KMS-11 (cell line): ENCODE measurements at regions not wholly inside any gene's neighbourhood (a gene's known extent, or its start where the extent isn't known, plus 50 kb on each side); places are given as distances from the start of the nearest gene placed in this dataset.

ENCODE experiments used
- H2AFZ ChIP-seq: fragments of 200-600 bp; sonication (generic); 2 replicates; pipeline ENCODE4 v1.6.1; 2016; ENCODE audit warnings: antibody characterized with exemption, mixed run types, low read depth
- H3K27ac ChIP-seq: fragments of 200-600 bp; sonication (generic); 2 replicates; pipeline ENCODE4 v1.6.1; 2016; ENCODE audit warnings: mild to moderate bottlenecking, mixed run types
- H3K27me3 ChIP-seq: fragments of 200-600 bp; sonication (generic); 2 replicates; pipeline ENCODE4 v1.6.1; 2017; ENCODE audit warnings: mild to moderate bottlenecking, low read depth, mixed run types, moderate library complexity; ENCODE audit not compliant: insufficient read depth
- H3K36me3 ChIP-seq: fragments of 200-600 bp; sonication (generic); 2 replicates; pipeline ENCODE4 v1.6.1; 2017; ENCODE audit warnings: mild to moderate bottlenecking, mixed run types; ENCODE audit not compliant: insufficient read depth
- H3K4me1 ChIP-seq: fragments of 200-600 bp; sonication (generic); 2 replicates; pipeline ENCODE4 v1.6.1; 2016; ENCODE audit warnings: mild to moderate bottlenecking, low read depth, mixed run types; ENCODE audit not compliant: poor library complexity, severe bottlenecking
- H3K4me2 ChIP-seq: fragments of 200-600 bp; sonication (generic); 2 replicates; pipeline ENCODE4 v1.7.0; 2016; ENCODE audit warnings: mild to moderate bottlenecking, mixed run types
- H3K4me3 ChIP-seq: fragments of 200-600 bp; sonication (generic); IDR thresholded peaks from 2 replicates; pipeline ENCODE4 v1.6.1; 2017; ENCODE audit warnings: low read depth, low read length, mixed read lengths; ENCODE audit not compliant: insufficient read depth
- H3K79me2 ChIP-seq: fragments of 200-600 bp; sonication (generic); 2 replicates; pipeline ENCODE4 v1.6.1; 2016; ENCODE audit warnings: low read depth, mixed run types; ENCODE audit not compliant: insufficient read depth
- H3K9ac ChIP-seq: fragments of 200-600 bp; sonication (generic); 2 replicates; pipeline ENCODE4 v1.6.1; 2016; ENCODE audit warnings: mild to moderate bottlenecking, mixed run types
- H4K20me1 ChIP-seq: fragments of 200-600 bp; sonication (generic); 2 replicates; pipeline ENCODE4 v1.6.1; 2016; ENCODE audit warnings: mild to moderate bottlenecking, mixed run types; ENCODE audit not compliant: insufficient read depth
- CTCF ChIP-seq: fragments of 200-600 bp; sonication (generic); conservative IDR thresholded peaks from 2 replicates; pipeline ENCODE4 v1.6.1; 2017; ENCODE audit warnings: low read depth, mild to moderate bottlenecking, antibody characterized with exemption, low read length, moderate library complexity, mixed read lengths

GRCh38 chr13:24100188-24100587 lies 60.3 kb upstream of the SPATA13 start:
- TF ChIP-seq CTCF, result no peak
- no peaks in the 10 kb centered on the region for H3K79me2 ChIP-seq
- no peak overlapping the region for H3K9ac ChIP-seq
- peaks cover 32% of the 10 kb centered on the region for H3K4me1 ChIP-seq
- H3K27me3 ChIP-seq, result no peaks in the 10 kb centered on the region
- no peaks in the 10 kb centered on the region for H4K20me1 ChIP-seq
- no peak overlapping the region for H3K4me2 ChIP-seq
- H3K4me3 ChIP-seq, result no peak overlapping the region
- no peak overlapping the region for H2AFZ ChIP-seq
- no peak overlapping the region for H3K27ac ChIP-seq
- H3K36me3 ChIP-seq, result no peaks in the 10 kb centered on the region

- no peak overlapping the region for H2AFZ ChIP-seq
- H3K27me3 ChIP-seq, result no peaks in the 10 kb centered on the region
- H4K20me1 ChIP-seq, result no peaks in the 10 kb centered on the region
- H3K9ac ChIP-seq, result no peak overlapping the region
- H3K79me2 ChIP-seq, result no peaks in the 10 kb centered on the region
- no peak overlapping the region for H3K4me2 ChIP-seq
- TF ChIP-seq CTCF, result no peak
- H3K27ac ChIP-seq, result no peak overlapping the region
- H3K4me1 ChIP-seq, result no peaks in the 10 kb centered on the region
- no peak overlapping the region for H3K4me3 ChIP-seq
- H3K36me3 ChIP-seq, result no peaks in the 10 kb centered on the region
These were observed 56.6 kb upstream of the SPATA13 start for GRCh38 chr13:24103782-24104372.

GRCh38 chr13:24104723-24105122 lies 55.8 kb upstream of the SPATA13 start:
- Histone ChIP-seq H3K79me2 (no peaks in the 10 kb centered on the region), H3K4me3 (no peak overlapping the region), H3K9ac (no peak overlapping the region), H3K27me3 (no peaks in the 10 kb centered on the region), H3K27ac (no peak overlapping the region), H4K20me1 (no peaks in the 10 kb centered on the region), H3K4me2 (no peak overlapping the region), H3K4me1 (no peaks in the 10 kb centered on the region), H3K36me3 (no peaks in the 10 kb centered on the region), H2AFZ (no peak overlapping the region)
- TF ChIP-seq CTCF, result no peak

GRCh38 chr13:24106429-24106828 lies 54.1 kb upstream of the SPATA13 start:
- H3K27me3 ChIP-seq, result no peaks in the 10 kb centered on the region

More at GRCh38 chr13:24106429-24106828, 54.1 kb upstream of the SPATA13 start:
- no peak overlapping the region for H3K4me2 ChIP-seq
- no peaks in the 10 kb centered on the region for H3K36me3 ChIP-seq
- no peak overlapping the region for H3K27ac ChIP-seq
- no peak overlapping the region for H2AFZ ChIP-seq
- no peaks in the 10 kb centered on the region for H3K4me1 ChIP-seq
- TF ChIP-seq CTCF, result no peak
- H3K9ac ChIP-seq, result no peak overlapping the region
- no peaks in the 10 kb centered on the region for H3K79me2 ChIP-seq
- H4K20me1 ChIP-seq, result no peaks in the 10 kb centered on the region
- H3K4me3 ChIP-seq, result no peak overlapping the region
